Neural cell (in vitro differentiated cells): ENCODE measurements at regions not wholly inside any gene's neighbourhood (a gene's known extent, or its start where the extent isn't known, plus 50 kb on each side); places are given as distances from the start of the nearest gene placed in this dataset.

Experiments
- H2AFZ ChIP-seq: fragments of 200-600, 300-800 bp; sonication (generic), shearing (Covaris generic); 2 replicates; pipeline ENCODE4 v1.6.0; 2014; ENCODE audit warnings: low read depth, mild to moderate bottlenecking, antibody characterized with exemption, low read length, moderate library complexity
- H3F3A ChIP-seq: fragments of 200-600 bp; shearing (Covaris generic); 2 replicates; pipeline ENCODE4 v1.6.1; 2016; ENCODE audit warnings: mild to moderate bottlenecking, moderate library complexity, mixed read lengths, antibody characterized with exemption, low read length; ENCODE audit not compliant: insufficient read depth, poor library complexity, severe bottlenecking
- H3K27ac ChIP-seq: fragments of 200-600, 300-800 bp; sonication (generic), shearing (Covaris generic); 2 replicates; pipeline ENCODE4 v1.5.1; 2014; ENCODE audit warnings: mild to moderate bottlenecking, low read length, moderate library complexity
- H3K27me3 ChIP-seq: fragments of 300-800, 200-600 bp; sonication (generic), shearing (Covaris generic); 2 replicates; pipeline ENCODE4 v1.6.0; 2014; ENCODE audit warnings: mild to moderate bottlenecking, low read depth, low read length, moderate library complexity; ENCODE audit not compliant: insufficient read depth
- H3K36me3 ChIP-seq: fragments of 300-800, 200-600 bp; sonication (generic), shearing (Covaris generic); 2 replicates; pipeline ENCODE4 v1.5.1; 2014; ENCODE audit warnings: mild to moderate bottlenecking, antibody characterized with exemption, low read length, moderate library complexity; ENCODE audit not compliant: insufficient read depth
- H3K4me2 ChIP-seq: fragments of 300-800, 200-600 bp; sonication (generic), shearing (Covaris generic); 2 replicates; pipeline ENCODE4 v1.6.0; 2014; ENCODE audit warnings: mild to moderate bottlenecking, low read length
- H3K4me3 ChIP-seq: fragments of 300-800, 200-600 bp; sonication (generic), shearing (Covaris generic); 2 replicates; pipeline ENCODE4 v1.5.1; 2014; ENCODE audit warnings: mild to moderate bottlenecking, low read length, moderate library complexity
- H3K79me2 ChIP-seq: fragments of 200-600 bp; shearing (Covaris generic); replicated peaks from 2 replicates; pipeline ENCODE4 v1.6.0; 2014; ENCODE audit warnings: mild to moderate bottlenecking, low read length, moderate library complexity; ENCODE audit not compliant: insufficient read depth
- H3K9ac ChIP-seq: fragments of 300-800, 200-600 bp; sonication (generic), shearing (Covaris generic); 2 replicates; pipeline ENCODE4 v1.6.1; 2016; ENCODE audit warnings: mild to moderate bottlenecking, low read length, mixed read lengths
- H3K9me2 ChIP-seq: fragments of 200-600 bp; shearing (Covaris generic); 2 replicates; pipeline ENCODE4 v1.6.1; 2016; ENCODE audit warnings: mild to moderate bottlenecking, low read length, mixed read lengths; ENCODE audit not compliant: insufficient read depth
- H3K9me3 ChIP-seq: fragments of 200-600, 300-800 bp; sonication (generic), shearing (Covaris generic); 2 replicates; pipeline ENCODE4 v1.6.1; 2016; ENCODE audit warnings: mild to moderate bottlenecking, mixed run types, low read length, moderate library complexity, mixed read lengths
- H4K20me1 ChIP-seq: fragments of 200-600 bp; shearing (Covaris generic); 2 replicates; pipeline ENCODE4 v1.6.1; 2016; ENCODE audit warnings: mild to moderate bottlenecking, mixed run types; ENCODE audit not compliant: insufficient read depth
- CTCF ChIP-seq: fragments of 450-650 bp; IDR thresholded peaks from 2 replicates; pipeline ENCODE4 v1.5.1; 2014; ENCODE audit warnings: antibody characterized with exemption, mild to moderate bottlenecking, moderate library complexity; ENCODE audit not compliant: poor library complexity, severe bottlenecking
- EP300 ChIP-seq: fragments of 450-650 bp; conservative IDR thresholded peaks from 2 replicates; pipeline ENCODE4 v1.6.1; 2014; ENCODE audit warnings: antibody characterized with exemption, mild to moderate bottlenecking, moderate library complexity; ENCODE audit not compliant: poor library complexity, severe bottlenecking
- EZH2 ChIP-seq: fragments of 200-600, 300-800 bp; shearing (Covaris generic), sonication (generic); IDR thresholded peaks from 2 replicates; pipeline ENCODE4 v1.6.1; 2014; ENCODE audit warnings: antibody characterized with exemption, low read length, borderline replicate concordance, mild to moderate bottlenecking; ENCODE audit not compliant: insufficient read depth, poor library complexity, severe bottlenecking
- MXI1 ChIP-seq: fragments of 450-650 bp; conservative IDR thresholded peaks from 2 replicates; pipeline ENCODE4 v1.6.1; 2014; ENCODE audit warnings: antibody characterized with exemption, mild to moderate bottlenecking; ENCODE audit not compliant: poor library complexity, severe bottlenecking
- POLR2AphosphoS5 ChIP-seq: IDR thresholded peaks from 2 replicates; pipeline ENCODE4 v1.6.1; 2012
- RAD21 ChIP-seq: fragments of 450-650 bp; conservative IDR thresholded peaks from 2 replicates; pipeline ENCODE4 v1.6.1; 2014; ENCODE audit warnings: antibody characterized with exemption, mild to moderate bottlenecking, moderate library complexity
- REST ChIP-seq: IDR thresholded peaks from 2 replicates; pipeline ENCODE4 v1.6.1; 2012; ENCODE audit warnings: borderline replicate concordance
- SMC3 ChIP-seq: fragments of 450-650 bp; conservative IDR thresholded peaks from 2 replicates; pipeline ENCODE4 v1.6.1; 2014; ENCODE audit warnings: antibody characterized with exemption, mild to moderate bottlenecking, moderate library complexity; ENCODE audit not compliant: poor library complexity
- TAF1 ChIP-seq: IDR thresholded peaks from 2 replicates; pipeline ENCODE4 v1.6.1; 2012; ENCODE audit warnings: low read depth

GRCh38 chr9:87178302-87178701 is 231.0 kb upstream of the GAS1 start:
- H3K79me2 ChIP-seq = no peaks in the 10 kb centered on the region
- H4K20me1 ChIP-seq = no peaks in the 10 kb centered on the region
- no peak overlapping the region for H2AFZ ChIP-seq

DNA sequence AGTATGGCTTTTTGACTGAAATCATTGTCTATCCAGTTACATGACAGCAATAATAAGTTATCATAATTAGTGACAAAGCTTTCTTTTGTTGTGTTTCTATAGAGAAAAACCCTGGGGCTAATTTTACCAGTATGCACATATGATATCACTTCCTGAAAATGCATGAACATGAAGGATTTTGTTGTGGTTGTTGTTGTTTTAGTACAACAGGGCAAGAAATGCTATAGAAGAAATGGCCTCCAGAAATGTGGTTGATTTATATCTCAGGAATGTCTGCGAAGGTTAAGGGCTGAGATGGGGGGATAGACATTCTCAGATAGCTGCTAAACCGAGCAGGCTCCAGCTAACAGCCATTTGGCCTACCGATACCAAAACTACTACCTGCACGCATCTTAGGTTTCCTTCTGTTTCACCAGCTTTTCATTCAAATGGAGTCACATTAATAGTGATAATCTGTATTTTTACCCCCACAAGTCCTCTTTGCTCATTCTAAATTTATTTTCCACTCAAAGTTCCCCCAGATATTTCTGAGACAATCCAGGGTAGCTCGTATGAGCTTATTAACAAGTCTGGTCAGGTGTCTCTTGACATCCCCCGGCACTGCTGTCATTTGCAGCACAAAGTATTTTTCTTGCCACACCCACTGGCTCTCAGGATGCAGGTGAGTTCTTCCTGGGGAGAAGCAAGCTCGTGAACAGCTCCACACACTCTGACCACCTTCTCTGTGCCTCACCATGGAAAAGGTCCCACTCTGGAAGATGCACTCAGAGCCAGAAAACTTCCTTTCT is 232.4 kb upstream of the GAS1 start:
- no peaks in the 10 kb centered on the region for H3K9me3 ChIP-seq
- H3K36me3 ChIP-seq = no peaks in the 10 kb centered on the region
- no peaks in the 10 kb centered on the region for H3K27me3 ChIP-seq
- no peaks in the 10 kb centered on the region for H3F3A ChIP-seq
- H2AFZ ChIP-seq = no peak overlapping the region
- H3K9ac ChIP-seq = no peak overlapping the region
- H4K20me1 ChIP-seq = no peaks in the 10 kb centered on the region
- no peak overlapping the region for H3K4me2 ChIP-seq
- H3K9me2 ChIP-seq = no peaks in the 10 kb centered on the region
- H3K27ac ChIP-seq = no peak overlapping the region
- no peak overlapping the region for H3K4me3 ChIP-seq
- H3K79me2 ChIP-seq = no peaks in the 10 kb centered on the region
- no peak for TF ChIP-seq EP300
- no peak for TF ChIP-seq CTCF
- no peak for TF ChIP-seq REST
- no peak for TF ChIP-seq SMC3

More at GRCh38 chr9:87178302-87178701, 231.0 kb upstream of the GAS1 start:
- no peaks in the 10 kb centered on the region for H3K9me3 ChIP-seq
- H3F3A ChIP-seq = no peaks in the 10 kb centered on the region
- no peaks in the 10 kb centered on the region for H3K27me3 ChIP-seq
- H3K9ac ChIP-seq = no peak overlapping the region
- no peak overlapping the region for H3K27ac ChIP-seq
- TF ChIP-seq EZH2 (no peak), MXI1 (no peak), CTCF (no peak), REST (no peak), SMC3 (no peak), RAD21 (no peak), TAF1 (no peak), EP300 (no peak), POLR2AphosphoS5 (no peak)
- H3K4me3 ChIP-seq = no peak overlapping the region
- H3K36me3 ChIP-seq = no peaks in the 10 kb centered on the region
- H3K4me2 ChIP-seq = no peak overlapping the region
- H3K9me2 ChIP-seq = no peaks in the 10 kb centered on the region
